GM18498 (cell line): ENCODE measurements at regions not wholly inside any gene's neighbourhood (a gene's known extent, or its start where the extent isn't known, plus 50 kb on each side); places are given as distances from the start of the nearest gene placed in this dataset.

ENCODE experiments used
- ATAC-seq: cut with Tn5 transposase; IDR thresholded peaks from one replicate; pipeline ENCODE4 v1.9.1; 2021; ENCODE audit warnings: mild to moderate bottlenecking, moderate library complexity; ENCODE audit not compliant: unreplicated experiment

DNA sequence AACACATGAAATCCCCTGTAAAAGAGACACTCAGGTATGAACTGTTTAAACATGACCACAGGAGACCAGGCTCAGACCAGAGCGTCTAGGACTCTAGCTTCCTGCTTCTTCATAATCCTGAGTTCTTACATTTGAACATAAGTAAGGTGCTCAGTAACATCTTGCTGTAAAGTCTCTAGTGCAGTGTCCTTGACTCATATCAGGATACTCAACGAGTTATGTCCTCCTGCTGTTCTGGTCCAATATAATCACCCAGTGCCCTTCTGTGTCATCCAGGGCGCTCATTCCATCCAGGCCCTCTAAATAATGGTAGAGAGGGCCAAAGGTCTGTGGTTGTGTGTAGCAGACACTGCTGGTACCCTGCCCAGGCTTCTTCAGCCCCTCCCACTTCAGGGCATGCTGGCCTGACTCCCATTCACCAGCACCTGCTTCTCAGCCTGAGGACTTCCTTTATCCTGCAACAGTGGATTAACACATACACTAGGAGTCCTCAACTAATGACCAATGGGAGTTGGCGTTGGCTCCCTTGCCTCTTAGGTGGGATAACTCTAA is 66.8 kb upstream of the MOCS1 start:
- ATAC-seq, result no peak

DNA sequence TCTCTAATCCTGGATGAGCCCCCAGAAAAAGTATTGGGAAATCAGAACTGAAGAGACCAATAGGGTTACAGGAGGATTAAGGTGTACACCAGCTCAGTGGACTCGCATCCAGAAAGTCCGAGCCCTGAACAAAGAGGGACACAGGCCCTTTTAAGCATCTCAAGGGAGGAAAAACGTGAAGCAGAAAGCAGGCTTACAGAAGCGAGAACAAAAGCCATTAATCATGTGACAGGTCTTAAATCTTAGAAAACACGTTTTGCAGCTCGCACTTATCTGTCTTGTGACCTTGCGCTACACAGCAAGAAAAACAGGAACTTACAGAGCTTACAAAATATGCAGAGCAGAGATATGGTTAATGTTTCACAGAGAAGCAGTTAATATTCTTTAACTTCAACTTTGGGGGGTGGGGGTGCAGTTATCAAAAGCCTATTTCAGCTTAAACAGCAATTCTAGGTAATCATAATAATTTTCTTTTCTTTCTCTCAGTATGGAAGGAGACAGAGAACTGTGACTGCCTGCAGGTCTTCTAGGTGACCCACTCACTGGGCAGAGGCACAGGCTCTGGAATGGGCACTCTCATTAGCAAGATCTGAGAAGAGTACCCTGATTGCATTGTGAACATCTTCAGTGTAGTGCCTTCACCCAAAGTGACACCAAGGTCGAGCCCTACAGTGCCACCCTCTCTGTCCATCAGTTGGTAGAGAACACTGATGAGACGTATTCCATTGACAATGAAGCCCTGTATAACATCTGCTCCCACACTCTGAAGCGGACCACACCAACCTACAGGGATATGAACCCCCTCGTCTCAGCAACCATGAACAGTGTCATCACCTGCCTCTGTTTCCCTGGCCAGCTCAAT is 65.0 kb upstream of the MOCS1 start:
- ATAC-seq, result no peak

DNA sequence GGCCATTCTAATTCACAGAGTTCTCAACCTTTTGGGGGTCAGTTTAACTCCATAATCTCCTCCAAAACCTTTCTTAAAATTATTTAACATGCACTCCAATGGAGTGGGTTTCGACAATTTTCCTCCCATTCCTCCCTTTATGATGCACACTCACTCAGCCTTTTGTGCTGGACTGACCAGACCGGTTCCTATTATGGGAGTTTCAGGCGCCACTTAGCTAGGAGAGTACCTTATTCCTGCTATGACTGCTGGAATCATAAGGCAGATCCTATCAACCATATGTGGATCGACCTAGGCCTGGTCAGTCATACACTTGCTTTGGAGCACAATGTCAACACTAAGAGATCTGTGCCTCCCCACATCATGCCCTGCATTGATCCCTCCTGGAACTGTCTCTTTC is 63.9 kb upstream of the MOCS1 start:
- no peak for ATAC-seq

DNA sequence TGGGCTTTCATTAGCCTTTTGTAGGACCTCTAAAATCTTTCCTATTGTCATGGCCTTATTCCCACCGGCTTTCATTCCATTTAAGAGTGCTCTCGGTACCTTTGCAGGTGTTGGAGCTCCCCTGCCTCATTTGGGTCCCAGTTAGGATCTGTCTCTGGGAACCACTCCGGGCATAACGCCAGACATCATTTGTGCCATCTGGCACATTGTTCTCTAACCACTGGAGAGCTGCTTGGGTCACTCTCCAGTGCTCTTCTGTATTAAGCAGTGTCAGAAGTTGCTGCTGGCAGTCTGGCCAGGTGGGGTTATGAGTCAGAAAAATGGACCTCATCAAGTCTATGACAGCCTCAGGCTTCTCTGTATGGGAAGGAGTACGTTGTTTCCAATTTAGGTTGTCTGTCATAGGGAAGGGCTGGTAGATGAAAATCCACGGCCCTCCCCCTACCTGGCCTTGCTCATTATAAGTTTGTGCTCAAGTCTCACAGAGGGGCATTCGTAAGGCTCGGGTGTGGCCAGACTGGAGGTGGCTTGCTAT is 62.9 kb upstream of the MOCS1 start:
- ATAC-seq, result no peak

DNA sequence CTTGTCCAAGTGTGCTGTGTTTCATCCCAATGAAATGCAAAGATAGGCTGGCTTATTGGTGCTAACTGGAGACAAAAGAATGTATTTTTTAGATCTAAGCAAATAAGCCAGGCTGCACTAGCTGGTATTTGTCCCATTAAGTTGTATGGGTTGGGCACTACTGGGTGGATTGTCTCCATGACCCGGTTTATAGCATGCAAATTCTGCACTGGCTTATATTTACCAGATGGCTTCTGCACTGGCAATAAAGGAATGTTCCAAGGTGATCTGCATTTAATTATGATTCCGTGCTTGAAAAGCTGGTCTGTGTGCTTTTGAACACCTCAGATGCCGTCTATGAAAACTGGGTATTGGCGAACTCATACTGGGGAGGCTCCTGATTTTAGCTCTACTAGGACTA is 61.4 kb upstream of the MOCS1 start:
- no peak for ATAC-seq

DNA sequence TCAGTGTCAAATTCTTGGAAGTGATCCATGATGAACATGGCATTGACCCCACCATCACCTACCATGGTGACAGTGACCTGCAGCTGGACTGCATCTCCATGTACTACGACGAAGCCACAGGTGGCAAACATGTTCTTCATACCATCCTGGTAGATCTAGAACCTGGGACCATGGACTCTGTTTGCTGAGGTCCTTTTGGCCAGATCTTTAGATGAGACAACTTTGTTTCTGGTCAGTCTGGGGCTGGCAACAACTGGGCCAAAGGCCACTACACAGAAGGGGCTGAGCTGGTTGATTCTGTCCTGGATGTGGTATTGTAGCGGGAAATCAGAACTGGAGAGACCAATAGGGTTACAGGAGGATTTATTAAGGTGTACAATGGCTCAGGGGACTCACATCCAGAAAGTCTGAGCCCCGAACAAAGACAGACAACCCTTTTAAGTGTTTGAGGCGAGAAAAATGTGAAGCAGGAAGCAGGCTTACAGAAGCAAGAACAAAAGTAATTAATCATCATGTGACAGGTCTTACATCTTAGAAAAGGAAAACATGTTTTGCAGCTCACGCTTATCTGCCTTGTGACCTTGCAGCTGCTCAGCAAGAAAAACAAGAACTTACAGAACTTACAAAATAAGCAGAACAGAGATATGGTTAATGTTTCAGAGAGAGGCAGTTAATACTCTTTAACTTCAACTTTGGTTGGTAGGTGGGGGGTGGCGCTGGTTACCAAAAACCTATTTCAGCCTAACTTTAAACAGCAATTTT is 58.8 kb upstream of the MOCS1 start:
- ATAC-seq, result no peak
